KMS-11 (cell line): ENCODE measurements at regions not wholly inside any gene's neighbourhood (a gene's known extent, or its start where the extent isn't known, plus 50 kb on each side); places are given as distances from the start of the nearest gene placed in this dataset.
"Not testable (repeated sequence)": the region's sequence is repeated elsewhere in the genome, so short reads cannot be mapped to it uniquely, and the experiment has no call there.

ENCODE experiments used
- H2AFZ ChIP-seq: fragments of 200-600 bp; sonication (generic); 2 replicates; pipeline ENCODE4 v1.6.1; 2016; ENCODE audit warnings: antibody characterized with exemption, mixed run types, low read depth
- H3K27ac ChIP-seq: fragments of 200-600 bp; sonication (generic); 2 replicates; pipeline ENCODE4 v1.6.1; 2016; ENCODE audit warnings: mild to moderate bottlenecking, mixed run types
- H3K27me3 ChIP-seq: fragments of 200-600 bp; sonication (generic); 2 replicates; pipeline ENCODE4 v1.6.1; 2017; ENCODE audit warnings: mild to moderate bottlenecking, low read depth, mixed run types, moderate library complexity; ENCODE audit not compliant: insufficient read depth
- H3K36me3 ChIP-seq: fragments of 200-600 bp; sonication (generic); 2 replicates; pipeline ENCODE4 v1.6.1; 2017; ENCODE audit warnings: mild to moderate bottlenecking, mixed run types; ENCODE audit not compliant: insufficient read depth
- H3K4me1 ChIP-seq: fragments of 200-600 bp; sonication (generic); 2 replicates; pipeline ENCODE4 v1.6.1; 2016; ENCODE audit warnings: mild to moderate bottlenecking, low read depth, mixed run types; ENCODE audit not compliant: poor library complexity, severe bottlenecking
- H3K4me2 ChIP-seq: fragments of 200-600 bp; sonication (generic); 2 replicates; pipeline ENCODE4 v1.7.0; 2016; ENCODE audit warnings: mild to moderate bottlenecking, mixed run types
- H3K4me3 ChIP-seq: fragments of 200-600 bp; sonication (generic); IDR thresholded peaks from 2 replicates; pipeline ENCODE4 v1.6.1; 2017; ENCODE audit warnings: low read depth, low read length, mixed read lengths; ENCODE audit not compliant: insufficient read depth
- H3K79me2 ChIP-seq: fragments of 200-600 bp; sonication (generic); 2 replicates; pipeline ENCODE4 v1.6.1; 2016; ENCODE audit warnings: low read depth, mixed run types; ENCODE audit not compliant: insufficient read depth
- H3K9ac ChIP-seq: fragments of 200-600 bp; sonication (generic); 2 replicates; pipeline ENCODE4 v1.6.1; 2016; ENCODE audit warnings: mild to moderate bottlenecking, mixed run types
- H4K20me1 ChIP-seq: fragments of 200-600 bp; sonication (generic); 2 replicates; pipeline ENCODE4 v1.6.1; 2016; ENCODE audit warnings: mild to moderate bottlenecking, mixed run types; ENCODE audit not compliant: insufficient read depth
- CTCF ChIP-seq: fragments of 200-600 bp; sonication (generic); conservative IDR thresholded peaks from 2 replicates; pipeline ENCODE4 v1.6.1; 2017; ENCODE audit warnings: low read depth, mild to moderate bottlenecking, antibody characterized with exemption, low read length, moderate library complexity, mixed read lengths

- Histone ChIP-seq H4K20me1 (no peaks in the 10 kb centered on the region), H3K27me3 (no peaks in the 10 kb centered on the region), H2AFZ (no peak overlapping the region), H3K4me2 (no peak overlapping the region), H3K4me3 (no peak overlapping the region), H3K4me1 (no peaks in the 10 kb centered on the region), H3K36me3 (no peaks in the 10 kb centered on the region), H3K27ac (no peak overlapping the region), H3K9ac (no peak overlapping the region), H3K79me2 (no peaks in the 10 kb centered on the region)
- TF ChIP-seq CTCF, result no peak
These were observed 391.2 kb downstream of the PRELID2 start for GRCh38 chr5:145443964-145444363.

DNA sequence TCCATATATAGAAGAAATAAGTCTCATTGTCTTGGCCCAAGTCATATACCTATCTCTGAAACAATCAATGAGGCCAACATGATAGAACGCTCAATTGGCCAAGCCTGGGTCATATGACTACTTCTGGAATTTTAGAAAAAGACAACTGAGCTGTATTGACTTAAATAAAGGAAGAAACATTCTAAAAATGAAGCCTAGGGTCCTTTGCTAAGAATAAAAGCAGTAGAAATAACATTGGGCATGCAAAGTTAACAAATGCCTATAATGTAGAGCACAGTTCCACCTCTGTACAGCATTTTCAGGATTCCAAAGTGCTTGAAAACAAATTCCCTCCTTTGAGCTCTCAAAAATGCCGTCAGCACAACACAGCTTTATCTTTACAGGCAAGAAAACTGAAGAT, 391.8 kb downstream of the PRELID2 start:
- no peaks in the 10 kb centered on the region for H3K4me1 ChIP-seq
- no peaks in the 10 kb centered on the region for H3K27me3 ChIP-seq
- H2AFZ ChIP-seq, result no peak overlapping the region
- no peak overlapping the region for H3K27ac ChIP-seq
- no peak overlapping the region for H3K4me2 ChIP-seq
- no peak overlapping the region for H3K4me3 ChIP-seq
- no peaks in the 10 kb centered on the region for H4K20me1 ChIP-seq
- TF ChIP-seq CTCF, result no peak
- no peaks in the 10 kb centered on the region for H3K79me2 ChIP-seq
- no peaks in the 10 kb centered on the region for H3K36me3 ChIP-seq
- H3K9ac ChIP-seq, result no peak overlapping the region

DNA sequence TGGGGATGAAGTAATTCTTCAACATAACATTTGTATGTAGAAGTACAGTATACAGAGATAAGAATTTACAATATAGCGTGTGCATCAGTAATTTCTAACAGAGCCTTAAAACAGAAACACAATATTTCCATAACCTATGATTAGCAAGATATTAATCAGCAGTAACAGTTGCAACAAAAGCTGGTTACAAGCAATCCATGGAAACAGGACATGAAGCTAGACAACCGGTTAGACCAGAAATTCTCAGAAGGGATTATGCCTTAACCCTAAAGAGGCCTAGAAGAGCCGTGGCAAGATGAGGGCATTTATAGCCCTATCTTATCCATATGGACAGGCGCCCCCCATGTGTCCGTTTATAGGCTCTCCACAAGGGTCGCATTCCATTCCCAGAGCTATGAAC, 392.5 kb downstream of the PRELID2 start:
- not testable (repeated sequence) for H3K9ac ChIP-seq, H3K27ac ChIP-seq, H3K36me3 ChIP-seq, H2AFZ ChIP-seq, H3K4me3 ChIP-seq, H3K79me2 ChIP-seq, H4K20me1 ChIP-seq, H3K4me1 ChIP-seq, H3K27me3 ChIP-seq, H3K4me2 ChIP-seq

GRCh38 chr5:145441228-145441627, 393.9 kb downstream of the PRELID2 start:
- Histone ChIP-seq H3K4me3 (no peak overlapping the region), H3K27me3 (no peaks in the 10 kb centered on the region), H3K36me3 (no peaks in the 10 kb centered on the region), H4K20me1 (no peaks in the 10 kb centered on the region), H3K79me2 (no peaks in the 10 kb centered on the region), H3K27ac (no peak overlapping the region), H3K4me1 (no peaks in the 10 kb centered on the region), H3K9ac (no peak overlapping the region), H2AFZ (no peak overlapping the region), H3K4me2 (no peak overlapping the region)
- TF ChIP-seq CTCF, result no peak

DNA sequence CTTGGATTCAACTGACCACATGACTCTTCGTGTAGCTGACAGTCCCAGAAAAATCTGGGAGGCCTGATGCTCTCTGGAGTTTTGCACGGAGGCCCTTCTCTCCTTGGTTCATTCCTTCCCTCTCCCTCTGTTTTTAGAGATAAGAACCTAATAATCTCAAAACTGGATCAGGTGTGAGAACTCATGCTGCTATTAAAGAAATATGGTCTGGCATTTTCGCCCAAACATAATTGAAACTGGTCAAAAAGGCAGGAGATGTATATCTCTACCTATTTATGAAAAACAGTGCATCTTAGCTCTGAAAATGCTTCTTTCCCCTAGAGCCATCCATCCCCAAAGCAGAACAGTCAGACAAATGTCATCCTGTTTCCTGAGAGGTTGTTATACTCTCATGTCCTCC, 397.5 kb downstream of the PRELID2 start:
- Histone ChIP-seq H3K4me2 (no peak overlapping the region), H4K20me1 (no peaks in the 10 kb centered on the region), H2AFZ (no peak overlapping the region), H3K4me1 (no peaks in the 10 kb centered on the region), H3K79me2 (no peaks in the 10 kb centered on the region), H3K27me3 (no peaks in the 10 kb centered on the region), H3K36me3 (no peaks in the 10 kb centered on the region), H3K9ac (no peak overlapping the region), H3K4me3 (no peak overlapping the region), H3K27ac (no peak overlapping the region)
- TF ChIP-seq CTCF, result no peak
